WTC11 (cell line): ENCODE measurements at regions not wholly inside any gene's neighbourhood (a gene's known extent, or its start where the extent isn't known, plus 50 kb on each side); places are given as distances from the start of the nearest gene placed in this dataset.

Source experiments
- ATAC-seq: fragments of 200-7000 bp; cut with Tn5 transposase; 2 replicates; pipeline ENCODE4 v1.10.0; 2021; ENCODE audit warnings: mild to moderate bottlenecking, moderate library complexity
- CTCF ChIA-PET: fragments of 300-600 bp; sonication (Branson Sonifier 250); formaldehyde crosslinking; loops from one replicate; lab custom pipeline; 2021; ENCODE audit warnings: antibody characterized with exemption; lab: Charles Lee
- POLR2A ChIA-PET: fragments of 350-600 bp; sonication (Branson Sonifier 250); formaldehyde crosslinking; loops from one replicate; lab custom pipeline; 2021; ENCODE audit warnings: antibody characterized with exemption; lab: Charles Lee
- DNase-seq: peaks from one replicate; pipeline ENCODE4 v3.0.0; 2021; ENCODE audit warnings: low spot score
- H3K27ac Mint-ChIP-seq: 2 replicates; pipeline ENCODE4 v1.8.0; 2021; ENCODE audit warnings: mixed read lengths
- H3K27me3 Mint-ChIP-seq: 2 replicates; pipeline ENCODE4 v1.8.0; 2021; ENCODE audit warnings: low read depth, mild to moderate bottlenecking, moderate library complexity, mixed read lengths
- H3K36me3 Mint-ChIP-seq: 2 replicates; pipeline ENCODE4 v1.8.0; 2021; ENCODE audit warnings: mixed read lengths
- H3K4me1 Mint-ChIP-seq: 2 replicates; pipeline ENCODE4 v1.8.0; 2022; ENCODE audit warnings: mixed read lengths
- H3K4me3 Mint-ChIP-seq: 2 replicates; pipeline ENCODE4 v1.8.0; 2021; ENCODE audit warnings: mild to moderate bottlenecking, moderate library complexity, mixed read lengths
- H3K9me3 Mint-ChIP-seq: 2 replicates; pipeline ENCODE4 v1.8.0; 2021; ENCODE audit warnings: mixed read lengths
- AFF4 ChIP-seq: sonication (generic); formaldehyde crosslinking; IDR thresholded peaks from 2 replicates; pipeline ENCODE4 v1.8.1; 2023; ENCODE audit warnings: mild to moderate bottlenecking, missing genetic modification reagents, borderline replicate concordance
- CREM ChIP-seq: sonication (generic); formaldehyde crosslinking; IDR thresholded peaks from 2 replicates; pipeline ENCODE4 v1.8.1; 2022; ENCODE audit warnings: mild to moderate bottlenecking, missing genetic modification reagents, moderate library complexity
- ERG ChIP-seq: fragments of 250-450 bp; sonication (Bioruptor Pico); IDR thresholded peaks from 2 replicates; pipeline ENCODE4 v1.8.0; 2021; ENCODE audit warnings: mild to moderate bottlenecking
- ESRRA ChIP-seq: sonication (generic); formaldehyde crosslinking; IDR thresholded peaks from 2 replicates; pipeline ENCODE4 v1.8.1; 2022; ENCODE audit warnings: mild to moderate bottlenecking, missing genetic modification reagents, borderline replicate concordance
- FOXK1 ChIP-seq: sonication (generic); formaldehyde crosslinking; IDR thresholded peaks from 2 replicates; pipeline ENCODE4 v1.8.0; 2022; ENCODE audit warnings: mild to moderate bottlenecking, moderate library complexity, missing genetic modification reagents
- GABPB1 ChIP-seq: sonication (generic); formaldehyde crosslinking; IDR thresholded peaks from 2 replicates; pipeline ENCODE4 v1.8.1; 2023; ENCODE audit warnings: mild to moderate bottlenecking, missing genetic modification reagents
- IRF2 ChIP-seq: sonication (generic); formaldehyde crosslinking; IDR thresholded peaks from 2 replicates; pipeline ENCODE4 v1.8.0; 2022; ENCODE audit warnings: low read depth, missing genetic modification reagents, borderline replicate concordance
- JAZF1 ChIP-seq: fragments of 250-450 bp; sonication (Bioruptor Pico); IDR thresholded peaks from 2 replicates; pipeline ENCODE4 v1.9.0; 2021; ENCODE audit warnings: moderate library complexity, mild to moderate bottlenecking, inconsistent platforms
- KAT7 ChIP-seq: sonication (generic); formaldehyde crosslinking; IDR thresholded peaks from 2 replicates; pipeline ENCODE4 v1.8.1; 2023; ENCODE audit warnings: missing genetic modification reagents, mild to moderate bottlenecking, borderline replicate concordance
- MAX ChIP-seq: sonication (generic); formaldehyde crosslinking; IDR thresholded peaks from 2 replicates; pipeline ENCODE4 v1.8.0; 2022; ENCODE audit warnings: mild to moderate bottlenecking, missing genetic modification reagents
- MXD4 ChIP-seq: fragments of 250-450 bp; sonication (Bioruptor Pico); IDR thresholded peaks from 2 replicates; pipeline ENCODE4 v1.8.0; 2021; ENCODE audit warnings: mild to moderate bottlenecking, moderate library complexity, borderline replicate concordance
- NR2C2 ChIP-seq: sonication (generic); formaldehyde crosslinking; IDR thresholded peaks from 2 replicates; pipeline ENCODE4 v1.8.0; 2022; ENCODE audit warnings: mild to moderate bottlenecking, missing genetic modification reagents
- PRRX2 ChIP-seq: fragments of 250-450 bp; sonication (Bioruptor Pico); IDR thresholded peaks from 2 replicates; pipeline ENCODE4 v1.8.0; 2021; ENCODE audit warnings: mild to moderate bottlenecking
- TEAD1 ChIP-seq: sonication (generic); formaldehyde crosslinking; IDR thresholded peaks from 2 replicates; pipeline ENCODE4 v1.8.0; 2022; ENCODE audit warnings: mild to moderate bottlenecking, missing genetic modification reagents
- ZNF121 ChIP-seq: sonication (generic); formaldehyde crosslinking; IDR thresholded peaks from 2 replicates; pipeline ENCODE4 v1.8.0; 2023; ENCODE audit warnings: missing genetic modification reagents
- ZNF423 ChIP-seq: fragments of 250-450 bp; sonication (Bioruptor Pico); IDR thresholded peaks from 2 replicates; pipeline ENCODE4 v2.1.2; 2022; ENCODE audit warnings: mild to moderate bottlenecking, moderate library complexity
- ZSCAN18 ChIP-seq: fragments of 250-450 bp; sonication (Bioruptor Pico); IDR thresholded peaks from 2 replicates; pipeline ENCODE4 v2.1.2; 2022; ENCODE audit warnings: mild to moderate bottlenecking, moderate library complexity
- TF ChIP-seq, protein P1 (sequence below): sonication (generic); formaldehyde crosslinking; IDR thresholded peaks from 2 replicates; pipeline ENCODE4 v1.8.1; 2022; ENCODE audit warnings: low read depth, missing genetic modification reagents, borderline replicate concordance
- TF ChIP-seq, protein P2 (sequence below): sonication (generic); formaldehyde crosslinking; IDR thresholded peaks from 2 replicates; pipeline ENCODE4 v1.8.1; 2023; ENCODE audit warnings: mild to moderate bottlenecking, missing genetic modification reagents
- TF ChIP-seq, protein P3 (sequence below): fragments of 200-600 bp; IDR thresholded peaks from 2 replicates; pipeline ENCODE4 v1.8.0; 2022; ENCODE audit warnings: antibody characterized with exemption

DNA sequence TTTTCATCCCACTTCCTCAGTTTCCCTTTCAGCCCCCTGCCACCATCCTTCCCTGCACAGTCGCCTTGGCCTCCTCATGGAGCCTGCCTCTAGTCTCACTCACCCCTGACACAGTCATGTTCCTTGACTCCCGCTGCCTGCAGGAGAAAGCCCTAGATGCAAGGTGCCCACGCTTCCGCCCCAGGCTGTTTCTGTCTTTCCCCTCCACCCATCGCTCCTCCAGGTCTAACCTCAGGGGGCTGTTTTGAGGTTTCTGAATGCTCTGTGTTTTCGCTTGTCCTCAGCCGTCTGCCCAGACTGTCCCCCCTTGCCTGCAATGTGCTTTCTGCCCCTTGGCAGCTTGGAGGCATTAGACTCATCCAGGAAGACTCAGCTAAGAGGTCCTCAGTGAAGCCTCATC lies 89.9 kb downstream of the EMX2 start:
- DNase-seq (no peak), ATAC-seq (no peak)
- CTCF ChIA-PET, result no interaction called here
- no peaks in the 10 kb centered on the region for H3K9me3 Mint-ChIP-seq
- H3K27ac Mint-ChIP-seq, result no peak overlapping the region
- H3K4me3 Mint-ChIP-seq, result no peak overlapping the region
- no peaks in the 10 kb centered on the region; the same call in 1 of the 2 replicates for H3K27me3 Mint-ChIP-seq
- TF ChIP-seq TEAD1 (CRISPR knock-in tag) (no peak), AFF4 (CRISPR knock-in tag) (no peak), PRRX2 (CRISPR knock-in tag) (no peak), FOXK1 (CRISPR knock-in tag) (no peak), MAX (no peak), ZSCAN18 (CRISPR knock-in tag) (no peak), ERG (no peak), IRF2 (CRISPR knock-in tag) (no peak)
- TF ChIP-seq, protein P1, sequence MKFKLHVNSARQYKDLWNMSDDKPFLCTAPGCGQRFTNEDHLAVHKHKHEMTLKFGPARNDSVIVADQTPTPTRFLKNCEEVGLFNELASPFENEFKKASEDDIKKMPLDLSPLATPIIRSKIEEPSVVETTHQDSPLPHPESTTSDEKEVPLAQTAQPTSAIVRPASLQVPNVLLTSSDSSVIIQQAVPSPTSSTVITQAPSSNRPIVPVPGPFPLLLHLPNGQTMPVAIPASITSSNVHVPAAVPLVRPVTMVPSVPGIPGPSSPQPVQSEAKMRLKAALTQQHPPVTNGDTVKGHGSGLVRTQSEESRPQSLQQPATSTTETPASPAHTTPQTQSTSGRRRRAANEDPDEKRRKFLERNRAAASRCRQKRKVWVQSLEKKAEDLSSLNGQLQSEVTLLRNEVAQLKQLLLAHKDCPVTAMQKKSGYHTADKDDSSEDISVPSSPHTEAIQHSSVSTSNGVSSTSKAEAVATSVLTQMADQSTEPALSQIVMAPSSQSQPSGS (CRISPR knock-in tag), result no peak
- TF ChIP-seq, protein P2, sequence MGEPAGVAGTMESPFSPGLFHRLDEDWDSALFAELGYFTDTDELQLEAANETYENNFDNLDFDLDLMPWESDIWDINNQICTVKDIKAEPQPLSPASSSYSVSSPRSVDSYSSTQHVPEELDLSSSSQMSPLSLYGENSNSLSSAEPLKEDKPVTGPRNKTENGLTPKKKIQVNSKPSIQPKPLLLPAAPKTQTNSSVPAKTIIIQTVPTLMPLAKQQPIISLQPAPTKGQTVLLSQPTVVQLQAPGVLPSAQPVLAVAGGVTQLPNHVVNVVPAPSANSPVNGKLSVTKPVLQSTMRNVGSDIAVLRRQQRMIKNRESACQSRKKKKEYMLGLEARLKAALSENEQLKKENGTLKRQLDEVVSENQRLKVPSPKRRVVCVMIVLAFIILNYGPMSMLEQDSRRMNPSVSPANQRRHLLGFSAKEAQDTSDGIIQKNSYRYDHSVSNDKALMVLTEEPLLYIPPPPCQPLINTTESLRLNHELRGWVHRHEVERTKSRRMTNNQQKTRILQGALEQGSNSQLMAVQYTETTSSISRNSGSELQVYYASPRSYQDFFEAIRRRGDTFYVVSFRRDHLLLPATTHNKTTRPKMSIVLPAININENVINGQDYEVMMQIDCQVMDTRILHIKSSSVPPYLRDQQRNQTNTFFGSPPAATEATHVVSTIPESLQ (CRISPR knock-in tag), result no peak
- POLR2A ChIA-PET, result no interaction called here
- no peaks in the 10 kb centered on the region for H3K36me3 Mint-ChIP-seq
- H3K4me1 Mint-ChIP-seq, result no peaks in the 10 kb centered on the region

- CTCF ChIA-PET, result no interaction called here
- POLR2A ChIA-PET, result no interaction called here
- TF ChIP-seq CREM (no peak), GABPB1 (CRISPR knock-in tag) (no peak), ZNF423 (CRISPR knock-in tag) (no peak), KAT7 (CRISPR knock-in tag) (no peak), NR2C2 (no peak), AFF4 (CRISPR knock-in tag) (no peak), MXD4 (no peak), JAZF1 (CRISPR knock-in tag) (no peak), ZNF121 (CRISPR knock-in tag) (no peak), ESRRA (CRISPR knock-in tag) (no peak)
- TF ChIP-seq, protein P3, sequence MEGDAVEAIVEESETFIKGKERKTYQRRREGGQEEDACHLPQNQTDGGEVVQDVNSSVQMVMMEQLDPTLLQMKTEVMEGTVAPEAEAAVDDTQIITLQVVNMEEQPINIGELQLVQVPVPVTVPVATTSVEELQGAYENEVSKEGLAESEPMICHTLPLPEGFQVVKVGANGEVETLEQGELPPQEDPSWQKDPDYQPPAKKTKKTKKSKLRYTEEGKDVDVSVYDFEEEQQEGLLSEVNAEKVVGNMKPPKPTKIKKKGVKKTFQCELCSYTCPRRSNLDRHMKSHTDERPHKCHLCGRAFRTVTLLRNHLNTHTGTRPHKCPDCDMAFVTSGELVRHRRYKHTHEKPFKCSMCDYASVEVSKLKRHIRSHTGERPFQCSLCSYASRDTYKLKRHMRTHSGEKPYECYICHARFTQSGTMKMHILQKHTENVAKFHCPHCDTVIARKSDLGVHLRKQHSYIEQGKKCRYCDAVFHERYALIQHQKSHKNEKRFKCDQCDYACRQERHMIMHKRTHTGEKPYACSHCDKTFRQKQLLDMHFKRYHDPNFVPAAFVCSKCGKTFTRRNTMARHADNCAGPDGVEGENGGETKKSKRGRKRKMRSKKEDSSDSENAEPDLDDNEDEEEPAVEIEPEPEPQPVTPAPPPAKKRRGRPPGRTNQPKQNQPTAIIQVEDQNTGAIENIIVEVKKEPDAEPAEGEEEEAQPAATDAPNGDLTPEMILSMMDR, result no peak
Observed at GRCh38 chr10:117635826-117636225, 93.3 kb downstream of the EMX2 start.

More at GRCh38 chr10:117635826-117636225, 93.3 kb downstream of the EMX2 start:
- no peaks in the 10 kb centered on the region for H3K9me3 Mint-ChIP-seq
- no peak overlapping the region for H3K4me3 Mint-ChIP-seq
- DNase-seq (no peak), ATAC-seq (no peak)
- H3K27me3 Mint-ChIP-seq, result no peaks in the 10 kb centered on the region; the same call in 1 of the 2 replicates
- H3K27ac Mint-ChIP-seq, result no peak overlapping the region
- H3K4me1 Mint-ChIP-seq, result no peaks in the 10 kb centered on the region
- no peaks in the 10 kb centered on the region for H3K36me3 Mint-ChIP-seq
